DMS53 treated with DMSO at 0.1 percent for 48 hours (cell line): ENCODE measurements at regions not wholly inside any gene's neighbourhood (a gene's known extent, or its start where the extent isn't known, plus 50 kb on each side); places are given as distances from the start of the nearest gene placed in this dataset.
A peak's percentile ranks its signal among the peaks of the same experiment; 100 is the strongest.
"Not testable (repeated sequence)": the region's sequence is repeated elsewhere in the genome, so short reads cannot be mapped to it uniquely, and the experiment has no call there.

ENCODE experiments used
- DNase-seq: peaks from one replicate; lab custom pipeline; 2025; ENCODE audit not compliant: unreplicated experiment; lab: John Stamatoyannopoulos, UW

DNA sequence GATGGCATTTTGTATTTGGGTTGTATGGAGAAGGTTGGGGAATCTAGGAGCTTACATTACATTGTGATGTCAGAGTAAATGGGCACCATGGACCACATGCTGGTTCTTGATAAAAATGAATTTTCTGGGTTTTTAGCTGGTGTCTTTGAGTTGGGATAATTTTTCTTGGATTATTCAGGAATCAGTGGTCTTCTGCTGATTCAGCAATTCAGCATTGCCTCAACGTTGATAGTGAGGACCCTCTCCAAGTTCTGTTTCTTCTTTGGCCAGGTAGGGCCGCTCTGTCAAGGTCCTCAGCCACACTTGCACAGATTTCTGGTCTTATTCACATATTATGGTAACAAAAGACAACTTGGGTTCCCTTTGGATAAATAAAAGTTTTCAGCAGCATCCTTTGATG is 312.0 kb upstream of the TPK1 start:
- no peak for DNase-seq

DNA sequence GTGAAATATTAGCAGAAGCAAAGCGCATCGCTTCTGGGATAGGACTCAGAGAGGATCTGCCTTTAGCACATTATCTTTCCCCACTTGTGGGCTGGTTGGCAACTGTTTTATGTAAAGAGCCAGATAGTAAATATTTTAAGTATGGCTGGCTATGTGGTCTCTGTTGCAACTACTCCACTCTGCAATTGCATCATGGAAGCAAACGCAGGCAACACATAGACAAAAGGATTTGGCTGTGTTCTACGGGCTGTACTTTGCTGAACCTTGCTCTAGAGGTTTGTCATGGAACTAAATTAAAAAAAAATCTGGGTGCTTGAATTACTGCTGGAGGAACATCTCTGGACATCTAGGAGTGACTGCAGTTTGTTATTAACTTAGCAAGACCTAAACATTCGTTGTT is 307.8 kb upstream of the TPK1 start:
- no peak for DNase-seq

DNA sequence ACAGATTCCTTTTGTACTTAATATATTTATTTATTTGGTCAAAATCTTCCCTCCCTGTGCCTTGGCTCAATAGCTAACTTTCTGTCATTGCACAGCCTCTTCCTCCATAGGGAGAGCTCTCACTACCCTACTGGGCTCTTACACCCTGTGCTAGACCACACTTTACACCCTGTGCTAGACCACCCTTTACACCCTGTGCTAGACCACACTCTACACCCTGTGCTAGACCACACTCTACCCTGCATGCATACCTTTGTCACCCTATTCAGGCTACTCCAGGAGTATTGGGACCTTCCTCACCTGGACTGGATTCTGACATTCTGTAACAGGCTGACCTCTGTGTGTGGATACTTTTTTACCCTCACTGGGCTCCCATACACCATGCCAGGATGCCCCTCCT is 298.5 kb upstream of the TPK1 start:
- no peak for DNase-seq

DNA sequence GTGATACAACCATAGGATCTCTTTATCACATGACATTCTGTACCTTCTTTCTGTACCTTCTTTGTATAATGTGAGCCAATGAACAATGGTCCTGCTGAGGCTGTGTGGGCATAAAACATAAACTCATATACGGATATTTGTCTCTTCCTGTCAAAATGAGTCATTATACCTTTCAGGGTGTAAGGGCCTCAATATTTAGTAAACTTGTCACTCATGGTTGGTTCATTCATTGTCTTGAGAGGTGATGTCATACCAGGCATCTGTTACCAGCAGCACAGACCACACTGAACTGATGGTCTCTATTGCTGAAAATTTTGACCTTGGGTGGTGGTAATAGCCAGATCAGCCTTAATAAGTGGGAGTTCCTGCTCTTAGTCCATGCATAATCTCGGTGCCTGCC is 287.6 kb upstream of the TPK1 start:
- peak; percentile 2 for DNase-seq

DNA sequence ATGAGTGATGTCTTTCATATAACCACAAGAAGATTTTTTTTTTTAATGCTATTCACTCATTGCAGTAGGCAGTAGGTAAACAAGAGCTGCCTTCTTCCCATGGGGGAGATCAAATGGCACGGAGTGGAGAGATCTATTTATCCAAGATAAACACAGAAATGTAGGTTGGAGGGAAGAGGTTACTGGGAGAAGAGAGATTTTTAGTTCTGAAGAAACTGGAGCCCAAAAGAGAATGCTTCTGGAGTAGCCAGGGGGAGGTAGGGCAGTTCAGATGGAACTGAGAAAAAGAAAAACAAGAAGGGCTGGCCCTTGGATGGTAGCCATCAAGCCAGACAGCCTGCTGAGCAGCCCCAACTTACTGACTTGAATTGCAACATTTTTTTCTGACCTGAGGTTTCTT is 270.1 kb upstream of the TPK1 start:
- peak; percentile 65 for DNase-seq

DNA sequence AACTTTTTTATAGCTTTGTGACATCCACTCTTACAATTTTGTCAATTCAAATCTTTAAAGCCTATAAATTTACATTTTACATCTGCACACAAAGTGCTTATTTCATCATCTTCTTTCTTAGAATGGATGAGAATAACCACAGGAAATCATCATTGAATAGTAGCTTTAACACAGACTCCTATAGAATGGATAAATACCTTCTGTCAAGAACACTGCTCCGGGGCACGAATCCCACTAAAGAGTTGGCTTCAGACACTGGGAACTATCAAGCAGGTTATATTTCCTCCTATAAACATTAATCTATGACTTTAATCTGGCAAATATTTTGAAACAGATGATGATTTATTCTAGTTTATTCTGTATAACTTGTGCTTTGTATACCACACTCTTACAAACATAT is 269.7 kb upstream of the TPK1 start:
- no peak for DNase-seq

DNA sequence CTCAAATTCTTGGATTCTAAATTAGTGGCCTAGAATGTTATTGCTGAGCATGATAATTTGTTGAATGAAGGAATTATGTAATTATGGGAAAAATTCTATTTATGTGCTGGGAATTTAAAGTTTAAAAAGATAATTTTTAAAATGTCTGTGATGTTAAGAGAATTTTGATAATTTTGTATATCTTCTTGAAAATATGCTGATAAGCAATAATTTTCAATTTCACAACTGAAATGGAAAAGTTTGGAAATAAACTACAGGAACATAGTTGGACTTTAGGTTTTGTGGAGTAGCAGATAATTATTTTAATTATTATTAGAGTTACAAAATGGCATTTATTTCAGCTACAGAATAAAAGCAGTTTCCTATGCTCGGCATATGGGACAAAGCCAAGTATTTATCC is 268.5 kb upstream of the TPK1 start:
- no peak for DNase-seq

DNA sequence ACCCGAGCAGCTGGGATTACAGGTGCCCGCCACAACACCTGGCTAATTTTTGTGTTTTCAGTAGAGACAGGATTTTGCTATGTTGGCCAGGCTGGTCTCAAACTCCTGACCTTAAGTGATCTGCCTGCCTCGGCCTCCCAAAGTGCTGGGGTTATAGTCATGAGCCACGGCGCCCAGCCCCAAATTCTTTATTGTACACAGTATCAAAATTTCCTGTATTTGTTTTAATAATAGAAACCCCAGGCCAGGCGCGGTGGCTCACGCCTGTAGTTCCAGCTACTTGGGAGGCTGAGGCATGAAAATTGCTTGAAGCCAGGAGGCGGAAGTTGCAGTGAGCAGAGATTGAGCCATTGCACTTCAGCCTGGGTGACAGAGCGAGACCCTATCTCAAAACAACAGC is 266.3 kb upstream of the TPK1 start:
- DNase-seq: not testable (repeated sequence)

DNA sequence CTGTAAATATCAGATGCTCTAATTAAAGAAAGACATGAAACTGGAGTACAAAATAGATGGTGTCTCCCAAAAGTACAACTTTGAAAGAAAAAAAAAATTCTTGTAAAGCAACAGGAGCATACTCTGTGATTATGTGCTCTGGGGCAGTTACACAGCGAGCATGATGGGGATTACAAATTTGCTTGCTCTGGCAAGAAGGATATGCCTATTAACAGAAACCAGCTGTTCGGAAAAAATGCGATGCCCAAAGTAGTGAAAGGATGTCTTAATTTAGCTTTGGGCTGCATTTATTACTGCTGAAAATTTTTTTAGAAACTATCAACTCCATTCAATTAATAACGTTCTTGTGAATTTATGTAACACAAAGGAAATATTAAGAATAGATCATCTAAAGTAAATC is 256.9 kb upstream of the TPK1 start:
- DNase-seq: no peak

DNA sequence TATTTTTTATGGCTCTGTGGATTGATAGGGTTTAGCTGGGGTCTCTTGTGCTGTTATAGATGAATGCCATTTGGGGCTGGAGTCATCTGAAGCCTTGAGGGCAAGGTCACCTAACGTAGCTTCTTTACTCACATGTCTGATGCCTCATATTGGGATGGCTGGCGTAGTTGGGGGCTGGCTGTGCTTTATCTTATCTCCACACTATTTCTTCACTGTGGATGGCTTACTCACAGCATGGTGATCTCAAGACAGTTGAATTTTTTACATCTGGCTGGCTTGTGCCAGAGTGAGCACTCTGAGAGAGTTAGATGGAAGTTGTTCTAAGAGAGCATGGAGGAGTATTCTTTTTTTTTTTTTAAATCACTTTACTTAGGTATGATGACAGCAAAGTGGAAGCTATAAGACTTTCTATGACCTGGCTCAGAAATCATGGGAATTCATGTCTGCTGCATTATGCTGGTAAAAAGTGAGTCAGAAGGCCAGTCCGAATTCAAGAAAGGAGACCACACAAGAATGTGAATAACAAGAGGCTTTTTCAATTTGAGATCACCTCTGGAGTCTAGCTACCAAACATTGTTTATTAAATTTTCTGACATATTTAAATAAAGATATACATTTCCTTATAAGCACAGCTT is 252.4 kb upstream of the TPK1 start:
- no peak for DNase-seq

DNA sequence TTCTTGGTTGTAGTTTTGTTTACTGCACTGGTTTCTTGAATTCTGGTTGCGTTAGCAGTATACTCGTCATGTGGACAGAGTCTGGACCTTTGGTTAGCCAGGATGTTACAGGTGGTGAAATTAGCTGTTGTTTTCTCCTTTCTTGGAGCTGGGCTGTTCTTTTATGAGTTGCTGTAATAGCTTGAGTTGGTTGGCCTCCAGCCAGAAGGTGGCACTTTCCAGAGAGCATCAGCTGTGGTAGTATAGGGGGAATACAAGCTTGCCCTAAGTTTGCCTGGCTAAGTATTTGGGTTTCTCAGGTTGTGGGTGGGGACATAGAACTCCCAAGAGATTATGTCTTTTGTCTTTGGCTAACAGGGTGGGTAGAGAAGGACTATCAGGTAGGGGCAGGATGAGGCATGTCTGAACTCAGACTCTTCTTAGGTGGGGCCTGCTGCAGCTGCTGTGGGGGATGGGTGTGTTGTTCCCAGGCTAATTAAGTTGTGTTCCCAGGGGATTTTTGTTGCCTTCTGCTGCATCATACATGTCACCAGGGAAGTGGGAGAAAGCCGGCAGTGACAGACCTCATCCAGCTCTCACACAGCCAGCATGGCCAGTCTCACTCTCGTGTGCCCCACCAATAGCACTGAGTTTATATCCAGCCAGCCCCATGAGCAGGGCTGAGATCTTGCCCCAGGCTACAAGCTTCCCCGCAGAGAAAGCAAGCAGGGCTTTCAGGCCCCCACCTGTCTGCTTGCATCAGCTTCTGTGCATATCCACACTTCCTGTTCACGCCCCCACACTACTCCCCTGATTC is 246.7 kb upstream of the TPK1 start:
- no peak for DNase-seq

DNA sequence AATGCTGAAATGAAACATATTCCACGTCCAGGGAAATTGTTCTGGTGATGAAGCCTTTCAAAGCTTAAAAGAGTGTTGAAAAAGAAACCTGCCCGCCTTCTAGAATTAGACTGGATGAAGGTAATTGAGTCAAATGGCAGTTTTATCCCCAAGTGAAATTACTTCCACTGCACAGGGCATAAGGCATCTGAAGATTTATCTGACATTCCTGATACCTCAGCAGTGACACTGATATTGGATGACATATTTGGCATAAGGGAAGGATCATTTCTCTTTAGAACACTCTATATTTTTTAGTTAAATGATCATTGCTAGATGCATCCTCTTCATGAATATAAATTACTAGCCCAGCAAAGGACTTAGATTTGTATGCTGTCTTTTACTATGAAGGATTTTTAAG is 229.6 kb upstream of the TPK1 start:
- DNase-seq: no peak

DNA sequence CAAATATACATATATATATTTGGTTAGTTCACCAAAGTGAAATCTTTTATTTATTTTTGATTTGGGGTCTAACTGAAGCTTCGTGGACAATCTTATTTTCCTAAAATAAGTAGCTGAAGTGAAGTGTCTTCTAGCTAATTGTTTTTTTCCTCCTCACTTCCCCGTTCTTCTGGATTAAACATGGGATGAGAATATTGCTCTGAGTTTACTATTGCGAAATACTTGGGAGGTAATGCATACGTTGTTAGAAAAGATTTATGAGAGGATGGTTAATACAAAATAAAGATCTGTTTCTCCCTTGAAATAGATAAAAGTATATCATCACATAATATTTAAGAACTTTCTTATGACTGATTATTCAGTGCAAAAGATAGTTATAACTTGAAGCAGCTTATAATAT is 228.3 kb upstream of the TPK1 start:
- DNase-seq: no peak

DNA sequence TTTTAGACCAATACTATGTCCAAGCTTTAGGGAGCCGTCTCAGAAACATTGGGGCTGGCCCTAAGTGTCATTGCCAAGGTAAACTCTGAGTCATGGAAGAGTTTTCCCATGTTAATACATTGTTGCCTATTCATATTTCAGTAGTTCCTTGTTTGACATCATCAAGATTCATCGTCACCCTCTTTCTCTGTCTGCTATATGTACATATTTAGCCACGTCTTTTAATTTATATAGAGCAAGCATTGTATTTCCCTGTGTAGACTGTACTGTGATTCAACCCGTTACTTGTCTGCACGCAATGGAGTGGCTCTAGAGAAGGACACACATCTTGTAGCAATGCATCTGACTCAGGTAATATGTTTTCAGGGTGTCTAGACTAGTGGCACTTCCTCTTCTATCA is 217.9 kb upstream of the TPK1 start:
- DNase-seq: no peak

DNA sequence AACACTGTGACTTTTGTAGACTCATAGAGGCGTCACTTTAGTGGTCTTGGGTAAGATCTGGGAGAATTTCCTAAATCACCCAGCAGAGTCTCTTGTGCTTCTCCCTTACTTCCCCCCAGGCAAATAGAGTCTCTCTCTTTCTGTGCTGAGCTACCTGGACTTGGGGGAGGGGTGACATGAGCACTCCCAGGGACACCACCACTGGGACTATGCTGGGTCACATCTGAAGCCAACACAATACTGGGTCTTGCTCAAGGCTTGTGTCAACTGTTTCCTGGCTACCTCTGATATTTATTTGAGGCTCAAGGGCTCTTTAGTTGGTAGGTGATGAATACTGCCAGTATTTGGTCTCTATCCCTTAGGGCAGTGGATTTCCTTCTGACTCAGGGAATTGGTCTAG is 214.6 kb upstream of the TPK1 start:
- no peak for DNase-seq

DNA sequence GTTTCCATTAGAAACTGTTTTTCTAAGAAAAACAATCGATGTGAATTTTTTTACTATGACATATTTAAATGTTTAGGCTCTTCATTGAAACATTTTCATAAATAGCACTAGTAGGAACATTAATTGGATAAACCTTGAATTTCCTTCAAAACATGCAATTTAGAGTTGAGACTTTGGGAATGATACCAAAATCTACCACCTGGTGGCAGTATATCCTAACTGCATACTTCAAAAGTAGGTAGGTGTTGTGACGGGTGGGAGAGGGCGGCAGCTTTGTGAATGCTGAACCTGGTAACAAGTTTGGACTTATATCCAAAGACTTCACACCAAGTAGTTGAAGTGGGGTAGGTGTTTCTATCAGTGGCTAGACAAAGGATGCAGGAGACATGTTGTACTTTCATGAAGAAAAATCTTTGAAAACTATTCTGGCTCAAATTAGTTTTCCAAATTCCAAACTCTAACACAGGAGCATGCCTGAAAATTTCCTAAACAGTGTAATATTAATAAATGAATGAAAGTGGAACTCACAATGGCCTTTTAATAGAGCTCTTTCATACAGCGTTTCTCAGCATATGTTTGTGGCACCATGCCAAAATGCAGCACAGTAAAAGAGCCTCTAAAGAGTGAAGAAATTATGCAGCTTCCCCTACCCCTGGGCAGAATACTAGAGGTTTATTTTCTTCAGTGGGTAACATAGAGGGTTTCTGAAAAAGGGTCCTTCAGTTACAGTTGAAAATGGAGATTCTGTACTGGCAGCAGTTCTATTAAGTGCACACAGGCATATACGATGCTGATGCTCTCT is 201.0 kb upstream of the TPK1 start:
- DNase-seq: peak; percentile 57

DNA sequence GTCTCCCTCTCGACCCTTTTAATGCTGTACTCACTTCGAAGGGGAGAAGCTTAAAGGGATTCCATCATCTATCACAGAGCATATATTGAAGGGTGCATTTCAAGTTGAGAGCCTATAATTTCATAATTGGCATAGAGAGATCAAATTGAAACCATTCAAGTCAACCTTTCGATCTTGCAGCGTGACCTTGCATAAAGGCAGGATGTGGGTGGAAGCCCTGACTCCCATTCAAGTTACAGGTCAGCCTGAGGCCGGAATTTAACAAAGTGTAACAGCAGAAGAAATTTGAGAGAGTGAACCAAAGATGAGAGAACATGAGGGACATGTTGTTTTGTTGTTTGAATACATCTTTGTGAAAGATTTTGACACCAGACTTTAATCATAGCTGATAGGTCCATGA is 195.3 kb upstream of the TPK1 start:
- DNase-seq: no peak

DNA sequence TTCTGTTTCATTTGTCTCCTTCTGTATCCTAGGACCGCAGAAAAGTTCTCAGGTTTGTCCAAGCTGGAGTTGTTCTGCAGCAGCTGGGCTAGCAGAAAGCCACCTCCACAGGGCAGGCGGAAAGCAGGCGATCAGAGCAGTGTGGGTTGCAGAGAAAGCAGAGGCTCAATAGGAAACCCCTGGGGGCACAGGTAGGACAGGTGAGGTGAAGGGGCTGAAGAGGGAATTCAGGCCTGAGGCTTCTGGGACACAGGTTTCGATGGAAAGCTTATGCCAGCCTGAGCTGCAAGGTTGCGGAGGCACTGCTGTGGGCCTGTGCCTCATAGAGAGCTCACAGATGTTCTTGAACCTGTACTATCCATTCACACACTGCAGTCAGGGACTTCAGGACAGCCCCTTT is 194.9 kb upstream of the TPK1 start:
- no peak for DNase-seq

DNA sequence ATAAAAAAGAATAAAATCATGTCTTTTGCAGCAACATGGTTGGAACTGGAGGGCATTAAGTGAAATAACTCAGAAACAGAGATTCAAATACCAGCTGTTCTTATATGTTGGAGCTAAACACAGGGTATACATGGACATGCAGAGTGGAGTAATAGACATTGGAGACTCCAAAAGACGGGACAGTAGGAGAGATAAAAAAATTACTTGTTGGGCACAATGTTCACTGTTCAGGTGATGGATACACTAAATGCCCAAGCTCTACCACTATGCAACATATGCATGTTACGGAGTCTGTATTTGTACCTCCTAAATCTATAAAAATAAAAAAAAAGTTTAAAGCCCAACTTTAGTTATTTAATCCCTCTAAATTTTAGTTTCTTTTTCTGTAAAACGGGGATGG is 184.6 kb upstream of the TPK1 start:
- DNase-seq: no peak

DNA sequence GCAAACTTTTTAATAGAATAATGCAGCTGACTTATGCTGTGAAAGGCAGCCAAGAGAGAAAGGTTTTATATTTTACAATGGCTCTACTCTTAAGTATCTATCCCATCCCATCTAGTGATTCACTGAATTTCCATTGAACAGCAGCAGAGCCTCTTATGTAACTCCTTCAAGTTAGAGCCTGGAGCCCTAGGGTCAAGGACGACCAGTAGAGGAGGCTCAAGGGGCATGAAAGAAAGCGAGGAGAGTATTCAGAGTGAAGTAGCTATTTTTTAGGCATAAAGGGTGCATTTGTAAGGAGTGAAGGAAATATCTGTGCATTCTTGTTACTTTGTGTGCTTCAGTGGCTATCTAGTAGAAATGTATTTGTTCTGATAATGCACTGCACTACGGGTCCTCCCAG is 180.2 kb upstream of the TPK1 start:
- peak; percentile 16 for DNase-seq

DNA sequence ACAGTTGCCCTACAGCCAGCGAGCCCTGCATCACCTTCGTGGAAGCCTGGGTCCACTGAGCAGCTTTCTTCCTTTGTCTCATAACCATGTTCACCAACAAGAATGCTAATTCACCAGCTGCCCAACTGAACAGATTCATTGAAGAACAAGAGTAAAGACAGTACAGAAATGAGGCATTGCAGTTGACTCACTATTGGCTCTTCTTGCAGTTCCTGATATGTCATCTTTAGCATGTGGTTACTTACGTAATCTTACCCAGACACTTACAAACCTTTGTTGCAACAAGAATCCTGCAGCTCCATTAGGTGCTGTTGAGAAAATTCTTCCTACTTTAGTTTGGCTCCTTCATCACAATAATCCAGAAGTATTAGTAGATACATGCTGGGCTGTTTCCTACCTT is 174.0 kb upstream of the TPK1 start:
- DNase-seq: no peak

DNA sequence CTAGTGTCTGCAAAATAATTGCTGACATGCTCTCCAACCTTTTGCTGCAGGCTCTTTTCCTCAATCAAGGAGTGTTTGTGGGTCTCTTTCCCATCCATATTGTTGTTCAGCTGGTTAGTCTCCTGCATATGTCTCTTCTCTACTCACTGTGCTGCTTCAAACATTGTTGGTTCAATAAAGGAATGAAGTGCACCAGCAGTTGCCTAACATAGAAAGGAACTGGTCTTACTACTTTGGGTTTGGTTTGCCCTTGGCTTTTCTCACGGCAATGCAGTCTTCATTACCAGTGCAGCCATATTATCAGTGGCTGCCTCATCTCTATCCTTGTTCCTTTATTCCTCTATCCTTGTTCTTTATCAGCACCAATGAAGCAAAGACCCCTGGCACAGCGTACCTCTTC is 169.7 kb upstream of the TPK1 start:
- no peak for DNase-seq
